ENCODE measurements at regions not wholly inside any gene's neighbourhood (a gene's known extent, or its start where the extent isn't known, plus 50 kb on each side); places are given as distances from the start of the nearest gene placed in this dataset.

DNA sequence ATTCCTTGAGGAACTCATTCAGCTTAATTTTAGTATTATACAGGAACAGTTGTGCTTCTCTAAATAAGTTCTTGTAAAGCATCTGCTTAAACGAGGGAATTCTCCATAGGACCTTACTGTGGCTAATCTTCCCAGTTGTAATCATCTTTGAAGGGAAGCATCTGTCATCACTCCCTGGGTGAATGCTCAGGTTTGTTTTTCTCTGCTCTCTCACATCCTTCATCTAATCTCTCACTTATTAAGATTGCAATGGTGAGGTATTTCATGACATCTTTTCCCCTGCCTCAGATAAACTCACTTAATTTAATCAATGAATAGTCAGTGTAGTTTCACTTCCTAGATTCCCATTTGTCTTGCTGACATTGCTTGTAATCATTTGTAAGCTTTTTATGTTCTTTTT lies 121.8 kb upstream of the ADAMTS3 start:
- DNase-seq (ENCODE audit: extremely low read depth in 1 of 4, low spot score in 3 of 4) (no peak), FAIRE-seq (no peak), ATAC-seq (peak; percentile 66)
- Histone ChIP-seq H3K9me1 (ENCODE audit: control insufficient read depth, insufficient read depth, low read length) (no peaks in the 10 kb centered on the region), H3K27me3 (ENCODE audit: control insufficient read depth in 2 of 2, insufficient read depth in 2 of 2, low read length in 2 of 2) (no peaks in the 10 kb centered on the region), H3K4me3 (no peak overlapping the region), H3K79me2 (ENCODE audit: control insufficient read depth, insufficient read depth, low read length) (no peaks in the 10 kb centered on the region), H4K20me1 (replicated peaks; ENCODE audit: control insufficient read depth, insufficient read depth, low read length) (no peaks in the 10 kb centered on the region), H3K4me2 (ENCODE audit: insufficient read depth, low read length) (no peak overlapping the region), H3K27ac (ENCODE audit: extremely low read depth, low read depth, low read length) (no peak overlapping the region), H3K9me3 (replicated peaks; ENCODE audit: control insufficient read depth, insufficient read depth, low read depth, low read length) (no peaks in the 10 kb centered on the region; the same call in 1 of the 2 replicates), H3K4me1 (replicated peaks in 1 of 2; ENCODE audit: control insufficient read depth in 2 of 2, insufficient read depth in 2 of 2, low read length in 2 of 2) (no peaks in the 10 kb centered on the region), H3K9ac (ENCODE audit: insufficient read depth in 1 of 2, low read depth in 2 of 2, low read length in 2 of 2) (no peak overlapping the region), H3K36me3 (ENCODE audit: control insufficient read depth, insufficient read depth, low read length) (no peaks in the 10 kb centered on the region), H2AFZ (ENCODE audit: low read depth, low read length) (no peak overlapping the region)
- ChIA-PET CTCF (ENCODE audit: low intra/inter-chr PET ratio) (no interaction called here), POLR2A (no interaction called here)
- in situ Hi-C loops (cut with MboI), result no loop called here
- intact Hi-C loops (cut with micrococcal nuclease), result no loop called here
- BruUV-seq (replicated peaks), result no TSS peak
- 0% methylated on average over 1 of the region's 1 CpG for WGBS (ENCODE audit: insufficient coverage, low coverage, missing lambda C conversion rate)
- TF ChIP-seq, protein P1, sequence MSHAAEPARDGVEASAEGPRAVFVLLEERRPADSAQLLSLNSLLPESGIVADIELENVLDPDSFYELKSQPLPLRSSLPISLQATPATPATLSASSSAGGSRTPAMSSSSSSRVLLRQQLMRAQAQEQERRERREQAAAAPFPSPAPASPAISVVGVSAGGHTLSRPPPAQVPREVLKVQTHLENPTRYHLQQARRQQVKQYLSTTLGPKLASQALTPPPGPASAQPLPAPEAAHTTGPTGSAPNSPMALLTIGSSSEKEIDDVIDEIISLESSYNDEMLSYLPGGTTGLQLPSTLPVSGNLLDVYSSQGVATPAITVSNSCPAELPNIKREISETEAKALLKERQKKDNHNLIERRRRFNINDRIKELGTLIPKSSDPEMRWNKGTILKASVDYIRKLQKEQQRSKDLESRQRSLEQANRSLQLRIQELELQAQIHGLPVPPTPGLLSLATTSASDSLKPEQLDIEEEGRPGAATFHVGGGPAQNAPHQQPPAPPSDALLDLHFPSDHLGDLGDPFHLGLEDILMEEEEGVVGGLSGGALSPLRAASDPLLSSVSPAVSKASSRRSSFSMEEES (CRISPR knock-in tag; IDR thresholded peaks at IDR 0.05), result no peak
- TF ChIP-seq CREM (IDR thresholded peaks at IDR 0.05; ENCODE audit: low read depth) (no peak), ADNP (tag; IDR thresholded peaks at IDR 0.05) (no peak), L3MBTL2 (IDR thresholded peaks at IDR 0.05) (no peak), MEIS2 (IDR thresholded peaks at IDR 0.05; ENCODE audit: partially characterized antibody) (peak; percentile 85), KAT2B (IDR thresholded peaks at IDR 0.05; ENCODE audit: low read depth, low read length) (no peak), CTBP1 (IDR thresholded peaks at IDR 0.05; ENCODE audit: borderline replicate concordance) (peak; percentile 62; the same call in 1 of the 2 replicates), RCOR1 (IDR thresholded peaks at IDR 0.05; ENCODE audit: borderline replicate concordance in 1 of 2, low read depth in 2 of 2, low read length in 2 of 2) (no peak), ZNF444 (CRISPR knock-in tag; IDR thresholded peaks at IDR 0.05) (no peak)
- TF ChIP-seq, protein P2, sequence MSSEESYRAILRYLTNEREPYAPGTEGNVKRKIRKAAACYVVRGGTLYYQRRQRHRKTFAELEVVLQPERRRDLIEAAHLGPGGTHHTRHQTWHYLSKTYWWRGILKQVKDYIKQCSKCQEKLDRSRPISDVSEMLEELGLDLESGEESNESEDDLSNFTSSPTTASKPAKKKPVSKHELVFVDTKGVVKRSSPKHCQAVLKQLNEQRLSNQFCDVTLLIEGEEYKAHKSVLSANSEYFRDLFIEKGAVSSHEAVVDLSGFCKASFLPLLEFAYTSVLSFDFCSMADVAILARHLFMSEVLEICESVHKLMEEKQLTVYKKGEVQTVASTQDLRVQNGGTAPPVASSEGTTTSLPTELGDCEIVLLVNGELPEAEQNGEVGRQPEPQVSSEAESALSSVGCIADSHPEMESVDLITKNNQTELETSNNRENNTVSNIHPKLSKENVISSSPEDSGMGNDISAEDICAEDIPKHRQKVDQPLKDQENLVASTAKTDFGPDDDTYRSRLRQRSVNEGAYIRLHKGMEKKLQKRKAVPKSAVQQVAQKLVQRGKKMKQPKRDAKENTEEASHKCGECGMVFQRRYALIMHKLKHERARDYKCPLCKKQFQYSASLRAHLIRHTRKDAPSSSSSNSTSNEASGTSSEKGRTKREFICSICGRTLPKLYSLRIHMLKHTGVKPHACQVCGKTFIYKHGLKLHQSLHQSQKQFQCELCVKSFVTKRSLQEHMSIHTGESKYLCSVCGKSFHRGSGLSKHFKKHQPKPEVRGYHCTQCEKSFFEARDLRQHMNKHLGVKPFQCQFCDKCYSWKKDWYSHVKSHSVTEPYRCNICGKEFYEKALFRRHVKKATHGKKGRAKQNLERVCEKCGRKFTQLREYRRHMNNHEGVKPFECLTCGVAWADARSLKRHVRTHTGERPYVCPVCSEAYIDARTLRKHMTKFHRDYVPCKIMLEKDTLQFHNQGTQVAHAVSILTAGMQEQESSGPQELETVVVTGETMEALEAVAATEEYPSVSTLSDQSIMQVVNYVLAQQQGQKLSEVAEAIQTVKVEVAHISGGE (CRISPR knock-in tag; IDR thresholded peaks at IDR 0.05), result no peak
- TF ChIP-seq, protein P3, sequence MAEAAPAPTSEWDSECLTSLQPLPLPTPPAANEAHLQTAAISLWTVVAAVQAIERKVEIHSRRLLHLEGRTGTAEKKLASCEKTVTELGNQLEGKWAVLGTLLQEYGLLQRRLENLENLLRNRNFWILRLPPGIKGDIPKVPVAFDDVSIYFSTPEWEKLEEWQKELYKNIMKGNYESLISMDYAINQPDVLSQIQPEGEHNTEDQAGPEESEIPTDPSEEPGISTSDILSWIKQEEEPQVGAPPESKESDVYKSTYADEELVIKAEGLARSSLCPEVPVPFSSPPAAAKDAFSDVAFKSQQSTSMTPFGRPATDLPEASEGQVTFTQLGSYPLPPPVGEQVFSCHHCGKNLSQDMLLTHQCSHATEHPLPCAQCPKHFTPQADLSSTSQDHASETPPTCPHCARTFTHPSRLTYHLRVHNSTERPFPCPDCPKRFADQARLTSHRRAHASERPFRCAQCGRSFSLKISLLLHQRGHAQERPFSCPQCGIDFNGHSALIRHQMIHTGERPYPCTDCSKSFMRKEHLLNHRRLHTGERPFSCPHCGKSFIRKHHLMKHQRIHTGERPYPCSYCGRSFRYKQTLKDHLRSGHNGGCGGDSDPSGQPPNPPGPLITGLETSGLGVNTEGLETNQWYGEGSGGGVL (CRISPR knock-in tag; IDR thresholded peaks at IDR 0.05), result no peak
- TF ChIP-seq, protein P4, sequence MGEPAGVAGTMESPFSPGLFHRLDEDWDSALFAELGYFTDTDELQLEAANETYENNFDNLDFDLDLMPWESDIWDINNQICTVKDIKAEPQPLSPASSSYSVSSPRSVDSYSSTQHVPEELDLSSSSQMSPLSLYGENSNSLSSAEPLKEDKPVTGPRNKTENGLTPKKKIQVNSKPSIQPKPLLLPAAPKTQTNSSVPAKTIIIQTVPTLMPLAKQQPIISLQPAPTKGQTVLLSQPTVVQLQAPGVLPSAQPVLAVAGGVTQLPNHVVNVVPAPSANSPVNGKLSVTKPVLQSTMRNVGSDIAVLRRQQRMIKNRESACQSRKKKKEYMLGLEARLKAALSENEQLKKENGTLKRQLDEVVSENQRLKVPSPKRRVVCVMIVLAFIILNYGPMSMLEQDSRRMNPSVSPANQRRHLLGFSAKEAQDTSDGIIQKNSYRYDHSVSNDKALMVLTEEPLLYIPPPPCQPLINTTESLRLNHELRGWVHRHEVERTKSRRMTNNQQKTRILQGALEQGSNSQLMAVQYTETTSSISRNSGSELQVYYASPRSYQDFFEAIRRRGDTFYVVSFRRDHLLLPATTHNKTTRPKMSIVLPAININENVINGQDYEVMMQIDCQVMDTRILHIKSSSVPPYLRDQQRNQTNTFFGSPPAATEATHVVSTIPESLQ (CRISPR knock-in tag; IDR thresholded peaks at IDR 0.05), result no peak
